MM.1S (cell line): ENCODE measurements at regions not wholly inside any gene's neighbourhood (a gene's known extent, or its start where the extent isn't known, plus 50 kb on each side); places are given as distances from the start of the nearest gene placed in this dataset.

Source experiments
- DNase-seq: peaks from one replicate; pipeline ENCODE4 v3.0.0-alpha.2; 2015
- H2AFZ ChIP-seq: fragments of 300-600 bp; sonication (generic); 2 replicates; pipeline ENCODE4 v1.6.0; 2016; ENCODE audit warnings: antibody characterized with exemption, low read length
- H3F3A ChIP-seq: fragments of 300-600 bp; sonication (generic); 2 replicates; pipeline ENCODE4 v1.6.1; 2016; ENCODE audit warnings: mild to moderate bottlenecking, antibody characterized with exemption, low read length, moderate library complexity, mixed read lengths; ENCODE audit not compliant: insufficient read depth
- H3K27ac ChIP-seq: fragments of 300-600 bp; sonication (generic); 2 replicates; pipeline ENCODE4 v1.5.1; 2016; ENCODE audit warnings: mild to moderate bottlenecking, low read length
- H3K27me3 ChIP-seq: fragments of 300-600 bp; sonication (generic); replicated peaks from 2 replicates; pipeline ENCODE4 v1.6.0; 2016; ENCODE audit warnings: low read length; ENCODE audit not compliant: insufficient read depth
- H3K36me3 ChIP-seq: fragments of 300-600 bp; sonication (generic); replicated peaks from 2 replicates; pipeline ENCODE4 v1.6.1; 2016; ENCODE audit warnings: mild to moderate bottlenecking, low read length, mixed read lengths; ENCODE audit not compliant: insufficient read depth
- H3K4me1 ChIP-seq: fragments of 300-600 bp; sonication (generic); 2 replicates; pipeline ENCODE4 v1.6.1; 2016; ENCODE audit warnings: low read length, mixed read lengths
- H3K4me2 ChIP-seq: fragments of 300-600 bp; sonication (generic); 2 replicates; pipeline ENCODE4 v1.6.0; 2016; ENCODE audit warnings: low read depth, low read length
- H3K4me3 ChIP-seq: fragments of 300-600 bp; sonication (generic); 2 replicates; pipeline ENCODE4 v1.5.1; 2016; ENCODE audit warnings: low read length, mixed read lengths
- H3K79me2 ChIP-seq: fragments of 300-600 bp; sonication (generic); 2 replicates; pipeline ENCODE4 v1.6.1; 2016; ENCODE audit warnings: mixed run types, low read length, mixed read lengths
- H3K9ac ChIP-seq: fragments of 300-600 bp; sonication (generic); 2 replicates; pipeline ENCODE4 v1.6.1; 2016; ENCODE audit warnings: low read length, mixed read lengths
- H3K9me2 ChIP-seq: fragments of 300-600 bp; sonication (generic); replicated peaks from 2 replicates; pipeline ENCODE4 v1.6.1; 2016; ENCODE audit warnings: mild to moderate bottlenecking, low read length, mixed read lengths; ENCODE audit not compliant: insufficient read depth
- H3K9me3 ChIP-seq: fragments of 300-600 bp; sonication (generic); replicated peaks from 2 replicates; pipeline ENCODE4 v1.6.1; 2016; ENCODE audit warnings: mild to moderate bottlenecking, low read length, mixed read lengths; ENCODE audit not compliant: insufficient read depth
- H4K20me1 ChIP-seq: fragments of 300-600 bp; sonication (generic); 2 replicates; pipeline ENCODE4 v1.6.1; 2016; ENCODE audit warnings: mild to moderate bottlenecking, low read length, moderate library complexity, mixed read lengths; ENCODE audit not compliant: insufficient read depth
- EZH2 ChIP-seq: fragments of 300-600 bp; sonication (generic); optimal IDR thresholded peaks from 2 replicates; pipeline ENCODE3; 2017; ENCODE audit warnings: low read depth, mild to moderate bottlenecking, antibody characterized with exemption, low read length, mixed read lengths
- EZH2phosphoT487 ChIP-seq: fragments of 300-600 bp; sonication (generic); IDR thresholded peaks from 2 replicates; pipeline ENCODE4 v1.6.1; 2018; ENCODE audit warnings: antibody characterized with exemption, low read length
- TF ChIP-seq, protein P1 (sequence below): fragments of 300-600 bp; sonication (generic); IDR thresholded peaks from 2 replicates; pipeline ENCODE4 v1.5.1; 2016; ENCODE audit warnings: antibody characterized with exemption, low read length, mixed read lengths

DNA sequence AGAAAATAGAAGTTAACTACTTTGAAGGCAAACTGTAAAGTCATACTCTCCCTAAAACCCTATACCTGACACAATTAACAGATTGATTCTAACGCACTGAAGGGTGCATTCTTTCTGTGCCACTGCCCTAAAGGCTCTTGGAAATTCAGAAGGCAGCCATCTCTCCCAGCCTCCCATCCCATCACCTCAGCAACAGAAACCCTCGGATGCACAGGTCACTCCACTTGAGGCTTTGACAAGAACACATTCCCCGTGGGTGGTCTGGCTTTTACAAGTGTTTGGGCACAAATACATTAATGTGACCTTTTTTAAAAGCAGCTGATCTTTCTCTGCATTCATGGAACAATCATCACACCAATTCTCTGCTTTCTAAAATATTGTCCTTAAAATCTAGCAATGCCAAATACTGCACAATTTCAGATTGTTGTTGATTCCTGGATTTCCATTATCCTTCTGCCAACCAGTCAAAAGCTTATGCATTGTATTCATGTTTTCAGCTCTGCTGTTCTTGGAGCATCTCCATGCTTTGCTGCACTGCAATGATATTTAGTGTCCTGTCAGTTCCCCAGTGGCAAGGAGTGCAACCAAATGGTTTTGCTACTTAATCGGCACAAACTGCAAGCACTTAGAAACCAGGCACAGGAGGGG is 175.6 kb downstream of the TMEM161B start:
- no peaks in the 10 kb centered on the region for H3K9me3 ChIP-seq
- no peak for DNase-seq
- H2AFZ ChIP-seq: no peak overlapping the region
- H3K27me3 ChIP-seq: no peaks in the 10 kb centered on the region
- no peak overlapping the region for H3K4me2 ChIP-seq
- H3K4me1 ChIP-seq: no peaks in the 10 kb centered on the region
- no peak overlapping the region for H3K4me3 ChIP-seq
- H4K20me1 ChIP-seq: no peaks in the 10 kb centered on the region
- H3K9me2 ChIP-seq: no peaks in the 10 kb centered on the region
- no peaks in the 10 kb centered on the region for H3K36me3 ChIP-seq
- no peaks in the 10 kb centered on the region for H3K79me2 ChIP-seq
- no peak overlapping the region for H3K27ac ChIP-seq
- no peaks in the 10 kb centered on the region for H3F3A ChIP-seq
- TF ChIP-seq, protein P1, sequence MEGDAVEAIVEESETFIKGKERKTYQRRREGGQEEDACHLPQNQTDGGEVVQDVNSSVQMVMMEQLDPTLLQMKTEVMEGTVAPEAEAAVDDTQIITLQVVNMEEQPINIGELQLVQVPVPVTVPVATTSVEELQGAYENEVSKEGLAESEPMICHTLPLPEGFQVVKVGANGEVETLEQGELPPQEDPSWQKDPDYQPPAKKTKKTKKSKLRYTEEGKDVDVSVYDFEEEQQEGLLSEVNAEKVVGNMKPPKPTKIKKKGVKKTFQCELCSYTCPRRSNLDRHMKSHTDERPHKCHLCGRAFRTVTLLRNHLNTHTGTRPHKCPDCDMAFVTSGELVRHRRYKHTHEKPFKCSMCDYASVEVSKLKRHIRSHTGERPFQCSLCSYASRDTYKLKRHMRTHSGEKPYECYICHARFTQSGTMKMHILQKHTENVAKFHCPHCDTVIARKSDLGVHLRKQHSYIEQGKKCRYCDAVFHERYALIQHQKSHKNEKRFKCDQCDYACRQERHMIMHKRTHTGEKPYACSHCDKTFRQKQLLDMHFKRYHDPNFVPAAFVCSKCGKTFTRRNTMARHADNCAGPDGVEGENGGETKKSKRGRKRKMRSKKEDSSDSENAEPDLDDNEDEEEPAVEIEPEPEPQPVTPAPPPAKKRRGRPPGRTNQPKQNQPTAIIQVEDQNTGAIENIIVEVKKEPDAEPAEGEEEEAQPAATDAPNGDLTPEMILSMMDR: no peak
- TF ChIP-seq EZH2phosphoT487: no peak
- TF ChIP-seq EZH2: no peak
- H3K9ac ChIP-seq: no peak overlapping the region

GRCh38 chr5:88092358-88092757 is 176.3 kb downstream of the TMEM161B start:
- H3K36me3 ChIP-seq: no peaks in the 10 kb centered on the region
- H3K9me2 ChIP-seq: no peaks in the 10 kb centered on the region
- no peak overlapping the region for H3K4me3 ChIP-seq
- H3K9me3 ChIP-seq: no peaks in the 10 kb centered on the region
- no peaks in the 10 kb centered on the region for H3F3A ChIP-seq
- H3K27me3 ChIP-seq: no peaks in the 10 kb centered on the region
- TF ChIP-seq EZH2phosphoT487: no peak
- TF ChIP-seq, protein P1: no peak
- no peak overlapping the region for H3K27ac ChIP-seq
- no peak overlapping the region for H3K4me2 ChIP-seq
- no peak overlapping the region for H3K9ac ChIP-seq
- no peaks in the 10 kb centered on the region for H4K20me1 ChIP-seq
- H3K4me1 ChIP-seq: no peaks in the 10 kb centered on the region
- no peak for DNase-seq
- H2AFZ ChIP-seq: no peak overlapping the region
- no peaks in the 10 kb centered on the region for H3K79me2 ChIP-seq

DNA sequence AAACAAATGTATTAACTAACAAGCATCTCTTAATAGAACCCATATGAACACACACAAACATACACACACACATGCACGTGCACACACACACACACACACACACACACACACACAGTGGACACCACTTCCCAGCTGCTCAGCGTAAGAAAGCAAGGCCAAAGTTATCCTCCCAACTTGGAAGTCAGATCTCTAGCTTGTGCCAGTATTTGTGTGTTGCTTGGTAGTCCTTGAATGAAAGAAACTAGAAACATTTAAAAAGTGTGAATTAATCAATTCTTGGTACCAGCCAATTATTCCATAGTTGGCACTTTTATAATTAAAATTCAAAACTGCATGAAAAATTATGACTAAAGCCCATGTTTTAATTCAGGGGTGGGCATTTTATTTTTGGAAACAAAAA is 178.1 kb downstream of the TMEM161B start:
- no peaks in the 10 kb centered on the region for H3K36me3 ChIP-seq
- H3K27ac ChIP-seq: no peak overlapping the region
- no peak overlapping the region for H2AFZ ChIP-seq
- H3K4me3 ChIP-seq: no peak overlapping the region
- no peaks in the 10 kb centered on the region for H3F3A ChIP-seq
- no peaks in the 10 kb centered on the region for H3K9me3 ChIP-seq
- H4K20me1 ChIP-seq: no peaks in the 10 kb centered on the region
- H3K27me3 ChIP-seq: no peaks in the 10 kb centered on the region
- no peak for DNase-seq
- H3K9ac ChIP-seq: no peak overlapping the region
- H3K4me2 ChIP-seq: no peak overlapping the region
- H3K4me1 ChIP-seq: no peaks in the 10 kb centered on the region
- TF ChIP-seq, protein P1: no peak
- TF ChIP-seq EZH2 (no peak), EZH2phosphoT487 (no peak)
- H3K79me2 ChIP-seq: no peaks in the 10 kb centered on the region
- no peaks in the 10 kb centered on the region for H3K9me2 ChIP-seq
